MM.1S (cell line): ENCODE measurements at regions not wholly inside any gene's neighbourhood (a gene's known extent, or its start where the extent isn't known, plus 50 kb on each side); places are given as distances from the start of the nearest gene placed in this dataset.

Source experiments
- EZH2 ChIP-seq: fragments of 300-600 bp; sonication (generic); optimal IDR thresholded peaks from 2 replicates; pipeline ENCODE3; 2017; ENCODE audit warnings: low read depth, mild to moderate bottlenecking, antibody characterized with exemption, low read length, mixed read lengths
- TF ChIP-seq, protein P1 (sequence below): fragments of 300-600 bp; sonication (generic); IDR thresholded peaks from 2 replicates; pipeline ENCODE4 v1.5.1; 2016; ENCODE audit warnings: antibody characterized with exemption, low read length, mixed read lengths

DNA sequence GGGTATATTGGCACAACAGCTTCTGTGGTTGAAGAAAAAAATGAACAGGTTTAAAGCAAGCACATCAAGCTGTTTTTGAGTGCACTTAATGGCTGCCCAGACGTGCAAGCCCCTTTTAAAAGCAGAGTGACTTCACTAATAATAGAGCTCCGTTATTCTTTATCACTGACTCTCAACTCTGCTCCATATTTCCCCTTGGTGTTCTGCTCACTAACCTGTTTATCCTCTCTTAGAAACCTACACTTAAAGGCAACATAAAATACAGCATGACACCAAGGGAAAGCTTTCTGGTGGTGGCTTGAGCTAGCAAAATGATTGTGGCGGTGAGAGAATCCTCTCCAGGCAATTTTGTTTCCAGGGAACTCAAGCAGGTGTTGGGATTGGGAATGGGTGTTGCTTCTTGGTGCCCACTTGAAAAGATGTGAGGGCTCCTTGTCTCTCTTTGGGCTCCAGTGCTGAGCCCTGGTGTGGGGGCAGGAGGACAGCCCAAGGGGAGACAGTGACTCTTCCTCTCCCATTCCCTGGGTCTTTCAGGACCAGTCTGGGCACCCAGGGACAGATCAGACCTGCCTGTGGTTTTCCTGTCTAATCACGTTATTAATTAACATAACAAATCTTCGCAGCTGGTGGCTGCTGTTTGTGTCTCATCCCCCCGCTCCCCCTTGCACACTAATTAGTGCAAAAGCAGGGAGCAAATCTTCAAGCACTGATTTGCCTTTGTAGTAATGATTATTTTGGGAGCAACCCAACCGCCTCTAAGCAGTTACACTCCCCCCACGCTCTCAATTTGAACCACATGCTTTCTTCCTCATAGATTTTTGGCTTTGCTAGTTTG is 289.4 kb upstream of the CXCR4 start:
- no peak for TF ChIP-seq EZH2
- TF ChIP-seq, protein P1, sequence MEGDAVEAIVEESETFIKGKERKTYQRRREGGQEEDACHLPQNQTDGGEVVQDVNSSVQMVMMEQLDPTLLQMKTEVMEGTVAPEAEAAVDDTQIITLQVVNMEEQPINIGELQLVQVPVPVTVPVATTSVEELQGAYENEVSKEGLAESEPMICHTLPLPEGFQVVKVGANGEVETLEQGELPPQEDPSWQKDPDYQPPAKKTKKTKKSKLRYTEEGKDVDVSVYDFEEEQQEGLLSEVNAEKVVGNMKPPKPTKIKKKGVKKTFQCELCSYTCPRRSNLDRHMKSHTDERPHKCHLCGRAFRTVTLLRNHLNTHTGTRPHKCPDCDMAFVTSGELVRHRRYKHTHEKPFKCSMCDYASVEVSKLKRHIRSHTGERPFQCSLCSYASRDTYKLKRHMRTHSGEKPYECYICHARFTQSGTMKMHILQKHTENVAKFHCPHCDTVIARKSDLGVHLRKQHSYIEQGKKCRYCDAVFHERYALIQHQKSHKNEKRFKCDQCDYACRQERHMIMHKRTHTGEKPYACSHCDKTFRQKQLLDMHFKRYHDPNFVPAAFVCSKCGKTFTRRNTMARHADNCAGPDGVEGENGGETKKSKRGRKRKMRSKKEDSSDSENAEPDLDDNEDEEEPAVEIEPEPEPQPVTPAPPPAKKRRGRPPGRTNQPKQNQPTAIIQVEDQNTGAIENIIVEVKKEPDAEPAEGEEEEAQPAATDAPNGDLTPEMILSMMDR: no peak
